Epithelial cell of esophagus (primary cell): ENCODE measurements at regions not wholly inside any gene's neighbourhood (a gene's known extent, or its start where the extent isn't known, plus 50 kb on each side); places are given as distances from the start of the nearest gene placed in this dataset.
"Not testable (repeated sequence)": the region's sequence is repeated elsewhere in the genome, so short reads cannot be mapped to it uniquely, and the experiment has no call there.

ENCODE experiments used
- DNase-seq: peaks from one replicate; pipeline ENCODE4 v3.0.0; 2010; ENCODE audit warnings: low read depth
- H3K4me3 ChIP-seq: 2 replicates; pipeline ENCODE4 v1.5.1; 2011; ENCODE audit warnings: mild to moderate bottlenecking, low read length, control low read depth
- CTCF ChIP-seq: IDR thresholded peaks from 2 replicates; pipeline ENCODE4 v1.5.1; 2011; ENCODE audit warnings: low read depth, mild to moderate bottlenecking, low read length, control low read depth, inconsistent platforms; ENCODE audit not compliant: insufficient read depth; ENCODE audit errors: missing control alignments

DNA sequence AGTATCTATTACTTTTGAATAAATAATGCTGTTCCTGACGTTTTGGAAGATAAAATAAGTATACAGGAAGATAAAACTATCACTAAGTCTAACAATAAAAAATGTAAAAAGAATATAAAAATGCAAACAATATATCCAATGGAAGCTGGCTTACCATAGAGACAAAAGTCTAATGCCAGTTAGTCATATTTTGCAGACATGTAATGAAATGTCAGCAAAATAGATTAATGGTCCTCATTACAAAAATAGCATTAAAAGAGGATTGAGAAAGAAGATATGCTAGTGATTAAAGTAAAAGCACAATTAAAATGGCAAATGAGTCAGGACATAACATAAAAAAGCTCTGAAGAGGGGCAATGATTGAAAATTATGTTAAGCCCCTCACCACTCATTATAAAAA lies 265.0 kb downstream of the MMUT start:
- no peak overlapping the region for H3K4me3 ChIP-seq
- TF ChIP-seq CTCF: no peak
- no peak for DNase-seq

GRCh38 chr6:49162379-49162778 lies 300.7 kb downstream of the MMUT start:
- H3K4me3 ChIP-seq, DNase-seq: not testable (repeated sequence)

GRCh38 chr6:49155316-49155715 lies 307.7 kb downstream of the MMUT start:
- no peak for TF ChIP-seq CTCF
- no peak for DNase-seq
- H3K4me3 ChIP-seq: no peak overlapping the region

DNA sequence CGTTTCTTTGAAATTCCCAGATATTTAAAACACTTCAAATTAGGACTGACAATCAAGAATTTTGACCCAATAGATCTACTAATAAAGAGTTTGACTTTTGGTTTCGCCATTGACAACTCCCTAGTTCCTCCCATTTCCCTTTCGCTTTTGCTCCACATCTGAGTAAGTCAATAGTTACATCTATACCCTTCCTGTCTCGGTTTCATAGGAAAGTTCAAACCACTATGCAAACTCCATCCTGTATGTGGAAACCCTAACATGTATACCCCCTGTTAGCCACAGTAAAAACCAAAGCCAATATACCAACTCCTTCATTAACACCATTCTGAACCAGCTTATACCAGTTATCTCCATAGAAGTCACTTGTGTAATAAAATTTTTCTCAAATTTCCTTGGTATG lies 311.1 kb downstream of the MMUT start:
- no peak for TF ChIP-seq CTCF
- no peak for DNase-seq
- no peak overlapping the region for H3K4me3 ChIP-seq

DNA sequence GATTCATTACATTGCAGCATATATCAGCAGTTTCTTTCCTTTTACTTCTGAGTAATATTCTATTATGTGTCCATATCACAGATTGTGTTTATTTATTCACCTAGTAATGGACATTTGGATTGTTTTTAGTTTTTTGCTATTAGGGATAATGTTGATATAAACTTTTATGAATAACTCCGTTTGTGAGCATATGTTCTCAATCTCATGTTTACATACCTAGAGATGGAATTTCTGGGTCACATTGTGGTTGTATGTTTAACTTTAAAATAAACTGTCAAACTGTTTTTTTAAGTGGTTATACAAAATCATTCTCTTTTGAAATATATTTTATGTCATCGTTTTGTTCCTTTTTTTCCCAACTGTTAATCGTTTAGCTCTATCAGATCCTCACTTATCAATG lies 311.6 kb downstream of the MMUT start:
- no peak overlapping the region for H3K4me3 ChIP-seq
- no peak for TF ChIP-seq CTCF
- DNase-seq: no peak

GRCh38 chr6:49151033-49151432 lies 312.0 kb downstream of the MMUT start:
- no peak overlapping the region for H3K4me3 ChIP-seq
- no peak for DNase-seq
- TF ChIP-seq CTCF: no peak

DNA sequence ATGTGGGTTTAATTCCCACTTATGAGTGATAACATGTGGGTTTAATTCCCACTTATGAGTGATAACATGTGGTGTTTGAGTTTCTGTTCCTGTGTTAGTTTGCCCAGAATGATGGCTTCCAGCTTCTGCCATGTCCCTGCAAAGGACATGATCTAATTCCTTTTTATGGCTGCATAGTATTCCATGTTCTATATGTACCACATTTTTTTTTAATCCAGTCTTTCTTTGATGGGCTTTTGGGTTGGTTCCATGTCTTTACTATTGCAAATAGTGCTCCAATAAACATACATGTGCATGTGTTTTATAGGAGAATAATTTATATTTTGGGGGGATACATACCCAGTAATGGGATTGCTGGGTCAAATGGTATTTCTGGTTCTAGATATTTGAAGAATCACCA lies 317.8 kb downstream of the MMUT start:
- no peak for DNase-seq
- H3K4me3 ChIP-seq: no peak overlapping the region
- no peak for TF ChIP-seq CTCF
